Activated CD8-positive, alpha-beta memory T cell treated with anti-CD3 and anti-CD28 coated beads for 36 hours (primary cell): ENCODE measurements at regions not wholly inside any gene's neighbourhood (a gene's known extent, or its start where the extent isn't known, plus 50 kb on each side); places are given as distances from the start of the nearest gene placed in this dataset.

ENCODE experiments used
- CTCF ChIA-PET: fragments of 350-600 bp; sonication (Branson Sonifier 250); formaldehyde crosslinking; loops from one replicate; lab custom pipeline; 2021; ENCODE audit warnings: antibody characterized with exemption; lab: Charles Lee
- POLR2A ChIA-PET: fragments of 350-600 bp; sonication (Branson Sonifier 250); formaldehyde crosslinking; loops from one replicate; lab custom pipeline; 2021; ENCODE audit warnings: antibody characterized with exemption; lab: Charles Lee

DNA sequence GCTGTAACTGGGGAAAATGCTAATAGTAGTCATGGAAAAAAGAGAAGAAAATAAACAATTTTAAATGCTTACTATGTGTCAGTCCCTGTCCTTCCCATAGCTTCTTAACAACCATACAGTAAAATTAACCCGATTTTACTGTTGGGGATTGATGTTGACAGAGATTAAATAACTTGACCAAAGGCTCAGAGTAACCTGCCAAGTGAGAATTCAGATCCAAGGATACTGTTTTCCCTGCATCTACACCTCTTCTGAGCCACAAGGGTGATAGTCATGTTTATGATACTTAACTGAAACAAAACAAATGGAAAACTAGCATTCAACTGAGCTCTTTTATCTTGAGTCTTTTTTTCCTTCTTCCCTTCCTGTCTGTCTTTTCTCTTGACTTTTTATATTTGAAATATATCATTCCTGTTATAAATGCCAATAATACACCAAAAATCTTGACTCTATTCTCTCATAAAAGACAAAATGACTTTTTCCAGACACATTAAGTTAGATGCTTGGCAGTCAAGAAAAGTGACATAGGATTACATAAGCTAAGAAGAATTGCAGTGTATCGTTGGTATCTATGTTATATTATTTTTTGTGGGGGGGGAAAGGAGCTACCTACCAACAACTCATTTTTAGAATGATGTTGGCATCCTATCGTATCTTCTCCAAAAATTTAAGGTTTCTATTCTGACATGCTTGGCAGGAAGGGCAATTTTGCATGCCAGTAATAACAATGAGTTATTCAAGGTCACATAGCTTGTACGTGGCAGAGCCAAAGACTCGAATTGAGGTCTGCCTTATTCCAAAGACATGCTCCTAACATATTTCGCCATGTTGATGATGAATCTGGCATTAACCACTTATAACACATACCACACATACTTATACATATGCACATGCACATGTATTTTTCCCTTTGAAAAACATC, 306.6 kb upstream of the KCNH8 start:
- CTCF ChIA-PET, result interaction anchor here (0.6 kb wide), 1 partner anchor 306 kb away, joined by 3 read pairs; no protein-coding TSS in a partner anchor
- POLR2A ChIA-PET, result no interaction called here

DNA sequence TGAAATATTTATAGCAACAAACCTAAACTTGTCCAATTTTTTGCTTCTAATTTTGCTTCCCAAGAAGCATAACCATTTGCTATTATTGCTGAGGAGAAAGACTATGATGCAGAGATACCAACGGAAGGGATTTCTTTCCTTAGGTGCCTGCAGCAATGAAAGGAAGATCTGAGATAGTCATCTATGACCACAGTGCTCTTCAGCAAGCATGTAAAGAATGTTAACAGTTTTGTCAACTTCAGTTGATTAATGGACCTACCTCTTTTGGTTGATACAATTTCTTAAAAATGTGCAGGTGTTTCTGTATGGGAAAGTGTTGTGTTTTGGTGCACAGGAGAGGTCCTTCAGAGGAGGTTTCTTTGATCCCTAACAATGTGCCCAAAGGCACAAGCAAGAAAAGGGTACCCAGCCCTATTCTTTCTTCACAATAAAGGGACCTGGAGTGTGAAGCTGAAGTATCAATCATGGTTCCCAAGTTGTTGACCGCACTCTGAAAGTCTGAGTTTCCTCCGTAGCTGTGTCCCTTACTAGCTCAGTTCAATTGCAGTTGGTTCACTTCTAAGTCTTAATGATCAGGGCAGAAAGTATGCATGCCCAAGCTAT, 307.7 kb upstream of the KCNH8 start:
- POLR2A ChIA-PET, result no interaction called here
- CTCF ChIA-PET, result no interaction called here

DNA sequence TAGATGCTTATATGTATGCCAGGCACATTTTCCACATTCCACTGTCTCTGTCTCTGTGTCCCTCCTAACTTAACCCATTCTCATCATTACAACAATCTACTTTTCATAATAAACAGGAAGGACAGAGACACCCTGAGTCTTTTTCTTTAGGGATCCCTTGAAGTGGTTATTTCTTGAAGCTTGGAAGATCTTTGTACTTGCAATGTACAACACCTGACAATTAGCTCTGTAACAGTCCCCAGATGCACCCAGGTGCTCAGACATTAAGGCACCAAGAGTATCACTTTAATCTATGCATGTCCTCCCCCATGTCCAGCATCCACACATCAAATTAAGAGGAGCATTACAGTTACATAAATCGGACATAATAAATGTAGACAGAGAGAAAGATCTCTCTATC, 309.6 kb upstream of the KCNH8 start:
- POLR2A ChIA-PET, result no interaction called here

DNA sequence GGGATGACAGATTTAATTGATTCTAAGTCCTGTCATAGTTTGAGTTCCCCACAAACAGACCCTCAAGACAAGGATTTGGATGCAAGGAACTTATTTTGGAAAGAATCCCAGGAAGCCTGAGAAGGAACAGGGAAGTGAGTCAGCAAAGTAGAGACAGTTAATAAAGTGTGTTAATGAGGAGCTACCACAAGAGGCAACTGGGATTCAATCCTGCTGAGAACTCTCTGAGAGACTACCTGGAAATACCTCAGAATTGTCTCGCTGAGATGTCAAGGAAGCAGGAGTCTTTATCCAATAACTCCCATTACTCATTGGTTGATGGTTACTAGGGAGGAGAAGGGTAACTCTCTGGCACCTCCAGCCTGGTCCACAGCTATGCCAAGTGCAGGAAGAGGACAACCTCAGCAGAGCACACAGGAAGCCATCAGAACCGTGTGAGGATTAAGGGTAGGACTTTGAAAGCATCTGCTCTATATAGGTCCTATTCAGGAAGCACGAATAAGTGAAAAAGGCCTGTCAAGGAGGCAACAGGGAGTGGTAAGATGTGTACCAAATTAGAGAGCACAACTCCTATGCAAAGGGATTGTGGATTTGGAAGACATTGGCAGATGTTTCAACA, 311.1 kb upstream of the KCNH8 start:
- ChIA-PET POLR2A (no interaction called here), CTCF (no interaction called here)

More for the DNA sequence above, 309.6 kb upstream of the KCNH8 start:
- CTCF ChIA-PET, result no interaction called here

DNA sequence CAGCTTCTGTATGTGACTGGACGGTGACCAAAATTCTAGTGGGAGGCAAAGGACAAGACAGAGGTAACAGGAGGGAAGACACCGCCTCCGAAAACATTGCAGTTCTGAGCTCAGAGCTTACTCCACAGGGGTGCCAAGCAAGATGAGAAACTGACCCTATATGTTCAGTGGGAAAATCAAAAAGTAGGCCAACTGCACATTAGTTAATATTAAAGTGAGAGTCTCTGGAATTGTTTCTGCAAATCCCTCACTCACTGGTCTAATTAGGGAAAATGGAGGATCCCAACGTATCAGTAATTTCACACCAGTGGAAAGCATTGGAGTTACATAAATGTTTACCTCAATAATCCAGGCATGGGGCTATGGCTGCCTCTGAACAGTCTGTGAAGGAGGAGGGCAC, 313.3 kb upstream of the KCNH8 start:
- ChIA-PET CTCF (no interaction called here), POLR2A (no interaction called here)

DNA sequence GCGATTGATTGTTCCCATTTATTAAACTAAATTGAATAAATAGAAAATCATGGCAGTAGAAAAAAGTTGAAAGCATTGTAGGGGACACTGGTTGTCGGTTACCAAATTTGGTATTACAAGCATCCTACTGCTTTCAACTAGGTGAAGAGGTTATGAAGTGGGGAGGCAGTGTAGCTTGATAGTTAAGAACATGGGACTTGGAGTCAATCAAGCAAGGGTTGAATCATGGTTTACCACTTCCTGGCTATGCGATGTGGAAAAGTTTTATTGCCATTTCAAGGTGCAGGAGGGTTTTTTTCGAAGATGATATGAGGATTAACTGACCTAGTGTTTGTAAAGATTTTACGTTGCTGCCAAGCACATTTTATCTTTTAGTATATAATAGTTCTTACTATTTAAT, 318.2 kb upstream of the KCNH8 start:
- POLR2A ChIA-PET, result no interaction called here
- CTCF ChIA-PET, result interaction anchor here (0.6 kb wide), 1 partner anchor 155 kb away, joined by 3 read pairs; no protein-coding TSS in a partner anchor

DNA sequence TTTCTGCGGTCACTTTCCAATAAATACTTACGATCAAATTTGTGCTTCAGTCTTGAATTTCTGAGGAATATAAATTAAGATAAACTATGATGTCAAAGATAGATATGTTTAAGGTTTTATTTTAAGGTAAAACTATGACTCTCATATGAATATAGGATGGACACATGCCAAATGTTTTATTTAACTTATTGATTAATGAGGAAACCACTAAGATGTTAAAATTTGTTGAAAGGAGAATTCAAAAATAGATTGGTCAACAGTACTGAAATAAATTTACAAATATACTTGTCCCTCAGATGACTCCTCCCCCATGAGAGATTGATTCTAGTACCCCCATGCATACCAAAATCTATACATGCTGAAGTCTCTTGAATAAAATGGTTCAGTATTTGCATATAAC, 319.7 kb upstream of the KCNH8 start:
- ChIA-PET CTCF (no interaction called here), POLR2A (no interaction called here)

DNA sequence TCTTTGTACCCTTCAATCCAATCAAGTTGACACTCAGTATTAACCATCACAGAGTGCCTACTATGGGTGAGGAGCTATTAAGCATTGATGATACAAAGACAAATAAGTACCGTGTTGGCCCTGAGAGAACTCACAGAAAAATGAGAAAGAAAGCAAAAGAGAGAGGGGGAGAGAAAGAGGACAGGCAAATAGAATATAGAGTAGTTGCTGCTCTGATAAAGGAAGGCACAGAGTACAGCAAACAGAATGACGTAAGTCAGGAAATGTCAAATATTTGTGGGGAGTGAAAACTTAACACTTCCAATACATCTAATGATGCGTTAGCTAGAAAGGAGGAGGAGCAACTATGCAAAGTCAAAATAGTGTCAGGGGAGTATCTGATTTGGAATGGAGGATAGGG, 320.6 kb upstream of the KCNH8 start:
- POLR2A ChIA-PET, result no interaction called here
- CTCF ChIA-PET, result no interaction called here

DNA sequence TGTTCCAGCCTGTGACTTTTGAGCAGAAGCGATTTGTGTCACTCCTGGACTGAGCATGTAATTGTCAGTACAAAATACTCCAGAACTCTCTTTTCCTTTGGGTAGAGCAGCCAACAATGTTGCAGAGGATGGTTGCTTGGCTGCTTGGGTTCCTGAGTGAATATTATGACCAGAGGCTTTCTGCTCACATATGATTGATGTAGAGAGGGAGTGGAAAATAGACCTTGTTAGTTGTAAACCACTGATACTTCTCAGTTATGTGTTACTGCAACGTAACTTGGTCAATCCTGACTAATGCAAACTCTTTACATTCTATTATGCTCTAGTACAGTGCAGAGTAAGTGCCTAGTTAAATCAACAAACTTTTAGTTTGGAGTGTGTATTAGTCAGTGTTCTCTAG, 322.6 kb upstream of the KCNH8 start:
- POLR2A ChIA-PET, result no interaction called here
- CTCF ChIA-PET, result no interaction called here

DNA sequence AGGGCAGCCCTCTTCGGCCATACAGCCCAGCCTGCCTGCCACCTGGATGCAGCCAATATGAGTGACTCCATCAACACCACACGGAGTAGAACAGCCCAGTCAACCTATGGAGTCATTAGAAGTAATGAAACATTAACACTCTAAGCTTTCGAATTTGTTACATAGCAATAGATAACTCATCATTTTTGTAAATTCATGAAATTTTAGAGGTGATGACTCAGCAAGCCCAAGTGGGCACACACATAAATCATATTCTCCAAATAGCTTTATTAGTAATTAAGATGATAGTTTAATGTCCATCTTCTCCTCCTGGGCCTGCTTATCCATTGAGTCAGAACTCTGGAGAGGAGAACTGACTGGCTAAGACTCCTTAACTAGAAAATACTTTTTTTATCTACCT, 335.0 kb upstream of the KCNH8 start:
- ChIA-PET CTCF (no interaction called here), POLR2A (no interaction called here)

DNA sequence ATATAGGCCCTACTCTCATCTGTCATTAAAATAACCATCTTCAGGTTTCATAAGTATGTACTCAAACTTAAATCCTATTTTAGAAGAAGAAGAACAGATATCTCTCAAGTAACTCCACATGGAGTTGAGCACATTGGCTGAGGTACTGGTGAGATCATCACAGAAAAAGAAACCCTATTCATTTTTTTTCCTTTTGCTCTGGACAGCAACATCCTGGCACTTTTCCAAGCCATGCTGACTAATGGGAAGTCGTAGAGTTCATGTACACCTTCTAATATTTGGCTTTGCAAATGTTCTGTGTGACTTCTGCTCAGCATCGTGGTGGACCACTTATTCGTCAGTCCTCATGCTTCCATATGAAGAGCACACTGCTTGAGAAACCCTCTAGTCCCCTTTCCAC, 336.0 kb upstream of the KCNH8 start:
- ChIA-PET POLR2A (no interaction called here), CTCF (no interaction called here)

DNA sequence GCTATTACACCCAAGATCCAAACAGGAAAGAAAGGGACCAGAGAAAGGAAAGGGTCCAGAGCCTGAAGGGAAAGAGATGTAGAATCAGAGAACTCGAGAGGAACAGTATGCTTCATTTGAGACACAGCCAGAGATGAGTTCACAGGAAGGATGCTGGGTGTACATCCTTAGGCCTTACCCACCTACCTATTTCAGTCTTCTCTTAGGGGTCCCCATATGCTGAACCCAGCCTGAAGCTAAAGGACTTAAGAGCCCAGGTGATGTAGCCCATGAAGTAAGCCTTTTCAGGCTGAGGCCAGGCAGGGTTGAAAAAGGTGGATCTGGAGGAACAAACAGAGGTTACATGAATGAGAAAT, 338.0 kb upstream of the KCNH8 start:
- POLR2A ChIA-PET, result no interaction called here

DNA sequence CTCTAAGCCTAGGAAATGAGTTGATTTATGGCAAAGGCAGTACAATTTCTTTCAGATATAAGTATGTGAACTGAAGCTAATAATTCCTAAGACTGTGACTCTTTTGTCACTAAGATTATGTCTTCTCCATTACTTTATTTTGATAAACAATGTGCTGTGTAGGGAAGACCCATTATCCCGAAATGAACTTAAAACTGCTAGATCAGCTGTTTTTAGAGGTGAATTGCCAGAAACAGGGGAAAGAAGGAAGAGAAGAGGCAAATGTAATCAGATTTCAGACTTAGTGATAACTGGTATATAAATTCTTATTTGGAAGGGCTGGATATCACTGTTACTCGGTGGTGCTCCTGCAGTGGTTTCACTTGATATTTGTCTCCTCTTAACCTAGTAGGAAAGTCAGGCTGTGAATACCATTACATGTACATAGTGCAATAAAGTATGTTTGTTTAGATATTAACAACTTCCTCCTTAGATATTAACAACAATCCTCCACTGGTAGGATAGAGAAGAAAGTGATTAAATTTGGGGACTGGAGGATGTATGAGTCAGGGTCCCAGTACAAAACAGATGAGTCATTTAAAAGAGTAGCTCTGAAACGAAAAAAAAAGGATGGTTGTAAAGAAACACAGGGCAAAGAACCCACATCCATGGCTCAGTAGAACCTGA, 338.5 kb upstream of the KCNH8 start:
- ChIA-PET POLR2A (no interaction called here), CTCF (no interaction called here)

More for the DNA sequence above, 338.0 kb upstream of the KCNH8 start:
- CTCF ChIA-PET, result no interaction called here

DNA sequence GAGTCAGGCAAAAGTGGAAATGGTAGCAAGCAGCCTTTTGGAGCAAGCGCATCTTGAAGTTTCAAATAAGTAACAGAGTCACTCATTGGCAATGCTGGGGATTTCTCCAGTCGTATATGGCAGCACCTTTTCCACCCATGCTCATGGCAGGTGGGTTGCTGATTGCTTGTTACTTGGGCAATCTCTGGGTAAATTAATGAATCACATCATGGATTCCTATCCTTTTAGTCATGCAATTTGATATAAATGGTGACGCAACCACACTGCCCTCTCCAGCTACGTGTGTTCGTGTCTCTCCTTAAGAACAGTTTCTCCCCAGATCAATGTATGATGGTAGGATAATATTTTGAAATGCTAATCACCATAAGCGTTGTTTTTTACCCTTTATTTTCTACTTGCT, 339.9 kb upstream of the KCNH8 start:
- POLR2A ChIA-PET, result no interaction called here
- CTCF ChIA-PET, result no interaction called here

DNA sequence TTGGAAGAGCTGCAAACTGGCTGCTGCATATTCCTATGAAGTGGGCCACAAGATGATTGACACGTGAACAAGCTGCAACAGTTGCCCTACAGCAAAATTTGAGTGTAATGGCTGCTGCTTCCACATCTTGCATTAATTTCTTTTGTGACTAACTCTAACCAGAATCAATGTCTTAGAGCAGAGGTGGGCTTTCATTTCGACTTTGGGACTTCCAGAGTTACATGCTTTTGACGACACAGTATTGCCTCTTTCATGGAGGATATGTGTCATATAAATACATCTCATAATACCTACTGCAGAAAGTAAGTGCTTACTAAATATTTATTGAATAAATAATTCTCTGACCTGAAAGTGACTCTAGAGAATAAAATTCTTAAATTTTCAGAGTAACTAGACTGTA, 340.7 kb upstream of the KCNH8 start:
- CTCF ChIA-PET, result no interaction called here
- POLR2A ChIA-PET, result no interaction called here

DNA sequence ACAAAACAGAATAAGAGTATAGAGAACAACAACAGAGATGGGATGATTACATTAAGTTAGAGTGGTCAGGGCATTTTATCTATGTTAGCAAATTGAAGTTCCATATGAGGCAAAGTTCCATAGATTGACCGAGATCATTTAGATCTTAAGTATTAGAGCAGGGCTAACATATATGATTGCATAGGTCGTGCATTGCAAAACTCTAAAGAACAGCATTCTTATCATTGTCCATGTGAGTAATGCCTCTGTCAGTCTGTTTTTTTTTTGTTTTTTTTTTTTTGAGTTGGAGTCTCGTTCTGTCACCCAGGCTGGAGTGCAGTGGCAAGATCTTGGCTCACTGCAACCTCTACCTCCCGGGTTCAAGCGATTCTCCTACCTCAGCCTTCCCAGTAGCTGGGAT, 341.7 kb upstream of the KCNH8 start:
- ChIA-PET CTCF (no interaction called here), POLR2A (no interaction called here)

DNA sequence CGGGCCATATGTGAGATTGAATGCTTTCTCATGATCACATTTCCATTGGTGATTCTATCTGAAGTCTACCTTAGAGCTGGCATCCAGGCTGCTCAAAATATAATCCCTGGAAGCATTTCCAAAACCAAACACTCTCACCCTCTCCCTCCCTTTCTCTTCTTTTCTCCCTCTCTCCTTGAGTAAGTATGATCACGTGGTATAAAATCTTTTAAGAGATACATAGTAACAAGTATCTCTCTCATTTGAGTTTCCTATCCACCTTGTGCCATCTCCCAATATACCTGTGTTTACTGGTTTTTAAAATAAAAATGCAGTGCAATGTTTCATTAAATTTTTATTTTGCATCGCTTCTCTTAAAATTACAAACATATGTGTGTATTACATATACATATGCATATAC, 350.9 kb upstream of the KCNH8 start:
- CTCF ChIA-PET, result no interaction called here
- POLR2A ChIA-PET, result interaction anchor here (0.7 kb wide), 1 partner anchor 403 kb away, joined by 3 read pairs; no protein-coding TSS in a partner anchor

DNA sequence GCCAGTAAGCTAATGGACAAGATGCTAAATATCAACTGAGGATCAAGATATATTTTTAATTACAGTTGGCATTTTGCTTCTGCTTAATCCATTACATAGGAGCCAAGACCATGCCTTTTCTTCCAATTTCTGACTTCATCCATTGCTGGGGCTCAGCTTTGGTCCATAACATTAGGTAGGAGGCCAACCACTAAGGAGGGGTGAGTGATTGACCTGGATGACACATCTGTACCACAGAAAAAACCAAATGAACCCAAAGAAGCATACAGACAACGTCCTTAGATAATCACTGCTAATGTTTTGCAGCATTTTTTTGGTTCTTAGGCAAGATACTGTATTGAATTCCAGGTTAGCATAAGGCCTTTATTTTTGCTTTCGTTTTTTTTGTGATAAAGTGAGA, 353.2 kb upstream of the KCNH8 start:
- ChIA-PET POLR2A (no interaction called here), CTCF (no interaction called here)

DNA sequence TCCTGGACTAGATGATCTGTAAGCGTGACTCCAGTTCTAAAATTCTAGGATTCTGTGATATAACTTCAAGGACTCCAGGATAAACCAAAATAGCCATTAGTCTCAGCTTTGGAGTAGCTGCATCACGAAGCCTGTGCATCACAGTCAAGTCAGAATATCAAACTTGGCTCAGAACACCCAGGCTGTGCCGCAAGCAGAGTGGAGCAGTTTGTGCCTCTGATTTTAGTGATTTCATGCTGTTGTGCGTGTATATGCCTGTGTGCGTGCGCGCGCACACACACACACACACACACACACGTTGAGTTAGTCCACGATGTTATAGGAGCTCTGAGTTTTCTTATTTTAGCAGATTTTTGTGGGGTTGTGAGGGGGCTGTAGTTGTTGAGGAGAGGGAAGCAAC, 356.6 kb upstream of the KCNH8 start:
- CTCF ChIA-PET, result no interaction called here

DNA sequence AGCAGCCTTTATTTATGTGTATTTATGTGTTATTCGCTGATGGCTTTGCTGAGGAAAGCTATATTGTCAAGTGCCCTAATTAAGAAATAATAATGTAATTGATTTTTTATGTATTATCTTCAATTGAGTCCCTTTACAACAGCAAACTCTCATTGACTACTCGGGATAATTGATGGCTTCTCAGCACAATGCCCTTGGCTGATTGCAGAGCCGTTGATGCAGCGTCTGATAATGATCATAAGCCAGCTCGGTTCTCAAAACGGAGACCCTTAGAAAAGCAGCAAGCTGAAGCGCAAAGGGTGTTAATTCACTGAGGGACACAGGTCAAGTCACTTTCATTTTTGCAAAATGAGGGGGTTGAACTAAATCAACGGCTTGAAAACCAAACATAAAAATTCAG, 357.1 kb upstream of the KCNH8 start:
- ChIA-PET POLR2A (no interaction called here), CTCF (no interaction called here)

More for the DNA sequence above, 356.6 kb upstream of the KCNH8 start:
- POLR2A ChIA-PET, result interaction anchor here (0.6 kb wide), 1 partner anchor 230 kb away, joined by 3 read pairs; no protein-coding TSS in a partner anchor
